SK-N-SH (cell line): ENCODE measurements at regions not wholly inside any gene's neighbourhood (a gene's known extent, or its start where the extent isn't known, plus 50 kb on each side); places are given as distances from the start of the nearest gene placed in this dataset.

Experiments used
- CTCF ChIP-seq: fragments of 200-600 bp; sonication (generic); IDR thresholded peaks from 2 replicates; pipeline ENCODE4 v1.6.1; 2017; ENCODE audit warnings: antibody characterized with exemption, mild to moderate bottlenecking, moderate library complexity
- ELF1 ChIP-seq: IDR thresholded peaks from 2 replicates; pipeline ENCODE4 v1.4.0; 2012
- EP300 ChIP-seq, 2 experiments: IDR thresholded peaks; 2 replicates each; pipeline versions ENCODE4 v1.4.0 to v1.6.1; 2012; ENCODE audit warnings: borderline replicate concordance in 1 of 2, low read depth in 1 of 2, low read length in 1 of 2
- EZH2phosphoT487 ChIP-seq: fragments of 200-600 bp; sonication (generic); IDR thresholded peaks from 2 replicates; pipeline ENCODE4 v1.6.1; 2017; ENCODE audit warnings: low read depth, mixed run types, mild to moderate bottlenecking, antibody characterized with exemption, moderate library complexity, borderline replicate concordance
- GABPA ChIP-seq: IDR thresholded peaks from 2 replicates; pipeline ENCODE4 v1.4.0; 2012; ENCODE audit warnings: low read depth, mild to moderate bottlenecking
- GATA2 ChIP-seq: sonication (generic); formaldehyde crosslinking; IDR thresholded peaks from 2 replicates; pipeline ENCODE4 v1.5.0; 2020; ENCODE audit warnings: mild to moderate bottlenecking, missing genetic modification reagents
- JUND ChIP-seq: IDR thresholded peaks from 2 replicates; pipeline ENCODE4 v1.4.0; 2012
- NFIC ChIP-seq: IDR thresholded peaks from 2 replicates; pipeline ENCODE4 v1.4.0; 2012; ENCODE audit warnings: borderline replicate concordance
- NRF1 ChIP-seq: IDR thresholded peaks from 2 replicates; pipeline ENCODE4 v1.6.1; 2012; ENCODE audit warnings: low read depth, mild to moderate bottlenecking, low read length
- REST ChIP-seq: IDR thresholded peaks from 2 replicates; pipeline ENCODE4 v1.6.1; 2012; ENCODE audit warnings: mild to moderate bottlenecking, low read depth, low read length, moderate library complexity
- SMC3 ChIP-seq: IDR thresholded peaks from 2 replicates; pipeline ENCODE4 v1.6.1; 2012; ENCODE audit warnings: low read depth, low read length, improper control_type of control experiment
- USF1 ChIP-seq: IDR thresholded peaks from 2 replicates; pipeline ENCODE4 v1.4.0; 2012; ENCODE audit warnings: low read depth, borderline replicate concordance
- YY1 ChIP-seq: IDR thresholded peaks from 2 replicates; pipeline ENCODE4 v1.4.0; 2012; ENCODE audit warnings: low read depth, mild to moderate bottlenecking
- ZBTB33 ChIP-seq: IDR thresholded peaks from 2 replicates; pipeline ENCODE4 v1.4.0; 2012; ENCODE audit warnings: low read depth, borderline replicate concordance

- no peak for TF ChIP-seq CTCF
- no peak for TF ChIP-seq REST
- TF ChIP-seq NFIC, result no peak
- TF ChIP-seq ELF1, result no peak
- TF ChIP-seq EP300 (IDR thresholded peaks at IDR 0.05; ENCODE audit: borderline replicate concordance in 1 of 2, low read depth in 1 of 2, low read length in 1 of 2), result no peak
- no peak for TF ChIP-seq ZBTB33
- TF ChIP-seq EZH2phosphoT487, result no peak
- TF ChIP-seq NRF1, result no peak
- TF ChIP-seq USF1, result no peak
- TF ChIP-seq JUND, result no peak
- TF ChIP-seq YY1, result no peak
- TF ChIP-seq GATA2, result no peak
- TF ChIP-seq SMC3, result no peak
- TF ChIP-seq GABPA, result no peak
These were observed 233.5 kb upstream of the WWC1 start for GRCh38 chr5:168057905-168058304.
